Suppressor macrophage treated with lipopolysaccharide for 1 hour (primary cell): ENCODE measurements at regions not wholly inside any gene's neighbourhood (a gene's known extent, or its start where the extent isn't known, plus 50 kb on each side); places are given as distances from the start of the nearest gene placed in this dataset.
"Not testable (repeated sequence)": the region's sequence is repeated elsewhere in the genome, so short reads cannot be mapped to it uniquely, and the experiment has no call there.

Experiments used
- DNase-seq, 3 donors: peaks; one replicate each; pipeline ENCODE4 v3.0.0-alpha.2; 2020 to 2022

DNA sequence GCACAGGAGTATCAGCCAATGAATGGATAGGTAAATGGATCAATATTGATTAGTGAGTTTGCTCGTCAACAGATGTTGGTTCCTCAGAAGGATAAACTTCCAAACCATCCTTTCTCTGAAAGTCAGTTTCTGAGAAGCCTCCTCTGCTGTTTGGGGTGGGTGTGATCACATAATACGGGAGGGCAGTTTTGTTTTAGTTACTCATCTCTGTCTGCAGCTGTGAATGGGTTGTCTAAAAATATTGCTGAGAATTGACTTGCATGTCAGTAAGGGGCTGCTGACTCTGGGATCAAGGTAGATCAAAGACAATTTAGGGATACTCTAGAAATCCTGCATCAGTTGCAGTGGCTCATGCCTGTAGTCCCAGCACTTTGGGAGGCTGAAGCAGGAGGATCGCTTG, 390.8 kb upstream of the AMELY start:
- no peak for DNase-seq

- DNase-seq = no peak
These were observed 388.4 kb upstream of the AMELY start for GRCh38 chrY:7299960-7300359.

GRCh38 chrY:7292113-7292512, 380.6 kb upstream of the AMELY start:
- no peak for DNase-seq

DNA sequence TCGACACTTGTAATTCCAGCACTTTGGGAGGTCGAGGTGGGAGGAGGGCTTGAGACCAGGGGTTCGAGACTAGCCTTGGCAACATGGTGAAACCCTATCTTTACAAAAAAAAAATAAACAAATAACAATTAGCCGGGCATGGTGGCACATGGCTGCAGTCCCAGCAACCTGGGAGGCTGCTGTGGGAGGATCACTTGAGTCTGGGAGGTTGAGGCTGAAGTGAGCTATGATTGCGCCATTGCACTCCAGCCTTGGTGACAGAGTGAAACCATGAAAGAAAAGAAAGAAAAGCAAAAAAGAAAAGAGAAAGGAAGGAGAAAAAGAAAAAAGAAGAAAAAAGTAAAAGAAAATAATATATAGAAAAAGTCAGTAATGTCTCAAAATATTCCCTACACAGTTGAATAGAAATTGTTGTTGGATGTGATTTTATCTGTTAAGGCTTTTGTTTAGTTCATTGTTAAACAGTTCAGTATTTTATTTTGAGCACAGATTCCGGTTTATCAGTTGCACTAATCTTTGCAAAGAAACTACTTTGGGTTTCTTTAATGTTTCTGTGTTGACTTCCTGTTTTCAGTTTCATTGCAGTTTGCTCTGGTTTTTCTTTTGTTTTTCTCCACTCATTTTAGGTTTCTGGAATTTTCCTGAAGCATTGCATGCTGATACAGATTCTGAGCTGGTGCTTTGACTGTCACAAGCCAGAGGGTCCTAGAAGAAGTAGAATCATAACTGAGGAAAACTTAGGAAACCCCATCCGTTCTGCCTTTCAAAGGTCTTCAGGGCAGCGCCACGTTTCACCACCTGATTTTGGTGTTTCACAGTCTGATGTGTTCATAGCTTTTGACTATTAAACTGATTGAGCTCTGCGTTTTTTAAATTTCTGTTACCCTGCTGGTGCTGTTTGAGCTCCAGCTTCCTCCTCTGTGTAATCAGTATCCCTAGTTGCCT, 378.6 kb upstream of the AMELY start:
- DNase-seq = peak in 1 of 3 donors; percentile 41

DNA sequence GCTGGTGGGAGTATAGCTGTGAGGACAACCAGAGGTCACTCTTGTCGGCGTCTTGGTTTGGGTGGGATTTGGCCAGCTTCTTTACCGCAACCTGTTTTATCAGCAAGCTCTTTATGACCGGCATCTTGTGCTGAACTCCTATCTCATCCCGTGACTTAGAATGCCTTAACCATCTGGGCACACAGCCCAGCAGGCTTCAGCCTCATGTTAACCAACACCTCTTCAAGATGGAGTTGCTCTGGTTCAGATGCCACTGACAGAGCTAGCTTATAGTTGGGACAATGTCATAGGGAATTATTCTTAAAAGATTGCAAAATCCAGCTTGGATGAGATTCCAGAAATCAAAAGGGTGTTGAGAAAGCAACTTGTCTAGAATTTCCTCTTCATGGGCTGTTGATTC, 377.1 kb upstream of the AMELY start:
- DNase-seq = no peak

DNA sequence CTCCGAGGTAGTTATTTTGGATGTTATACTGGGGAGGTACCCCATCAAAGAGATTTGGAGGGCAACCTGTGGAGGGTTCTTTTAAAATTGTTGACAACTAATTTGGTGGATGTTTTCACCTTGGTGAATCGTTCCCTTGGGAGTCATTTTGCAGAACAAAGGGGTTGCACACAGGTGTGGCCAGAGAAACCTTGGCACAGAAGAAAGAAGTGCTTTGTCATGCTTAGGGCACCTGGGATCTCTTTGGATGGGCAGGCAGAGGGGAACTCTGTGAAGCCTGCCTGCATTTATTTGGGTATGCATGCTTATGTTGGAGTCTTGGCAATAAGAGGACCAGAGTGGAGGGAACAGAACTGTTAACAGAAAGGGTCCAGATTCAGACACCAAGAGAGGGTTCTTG, 376.4 kb upstream of the AMELY start:
- not testable (repeated sequence) for DNase-seq

DNA sequence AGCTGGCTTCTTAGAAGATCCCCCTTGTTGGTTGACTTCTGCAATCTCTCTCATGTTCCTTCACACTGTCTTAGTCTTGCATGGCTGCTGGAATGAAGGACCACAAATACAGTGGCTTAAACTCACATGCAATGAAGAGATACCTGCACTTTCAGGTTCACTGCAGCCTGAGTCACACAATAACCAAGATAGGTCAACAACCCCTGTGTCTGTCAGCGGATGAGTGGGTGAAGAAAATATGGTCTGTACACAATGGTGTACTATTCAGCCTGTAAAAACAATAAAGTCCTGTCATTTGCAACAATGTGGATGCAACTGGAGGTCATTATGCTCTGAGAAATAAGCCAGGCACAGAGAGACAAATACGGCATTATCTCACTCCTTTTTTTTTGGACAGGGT, 373.8 kb upstream of the AMELY start:
- DNase-seq = no peak

DNA sequence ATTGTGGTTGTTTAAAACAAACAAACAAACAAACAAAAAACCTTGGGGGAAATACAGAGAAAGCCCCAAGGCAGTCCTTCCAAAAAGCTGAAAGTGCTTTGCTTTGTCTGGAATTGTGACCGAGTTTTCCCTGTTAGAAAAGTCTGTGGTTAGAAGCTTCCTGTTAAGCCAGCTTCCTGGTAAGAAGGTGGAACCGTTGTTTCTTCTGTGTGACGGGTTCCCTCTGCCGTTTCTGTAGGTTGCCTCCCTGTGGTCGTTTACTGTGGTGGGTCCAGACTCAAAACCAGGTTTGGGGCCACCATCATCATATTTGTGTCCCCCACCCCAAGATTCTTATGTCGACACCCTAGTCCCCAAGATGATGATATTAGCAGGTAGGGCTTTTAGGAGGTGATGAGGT, 371.4 kb upstream of the AMELY start:
- DNase-seq = no peak

- DNase-seq = not testable (repeated sequence)
These were observed 368.7 kb upstream of the AMELY start for GRCh38 chrY:7280151-7280740.

GRCh38 chrY:7275751-7276150, 364.2 kb upstream of the AMELY start:
- no peak for DNase-seq

GRCh38 chrY:7275014-7275413, 363.5 kb upstream of the AMELY start:
- DNase-seq = no peak

- peak in 2 of 3 donors; percentile 30 to 37 for DNase-seq
These were observed 362.9 kb upstream of the AMELY start for GRCh38 chrY:7274369-7274913.

DNA sequence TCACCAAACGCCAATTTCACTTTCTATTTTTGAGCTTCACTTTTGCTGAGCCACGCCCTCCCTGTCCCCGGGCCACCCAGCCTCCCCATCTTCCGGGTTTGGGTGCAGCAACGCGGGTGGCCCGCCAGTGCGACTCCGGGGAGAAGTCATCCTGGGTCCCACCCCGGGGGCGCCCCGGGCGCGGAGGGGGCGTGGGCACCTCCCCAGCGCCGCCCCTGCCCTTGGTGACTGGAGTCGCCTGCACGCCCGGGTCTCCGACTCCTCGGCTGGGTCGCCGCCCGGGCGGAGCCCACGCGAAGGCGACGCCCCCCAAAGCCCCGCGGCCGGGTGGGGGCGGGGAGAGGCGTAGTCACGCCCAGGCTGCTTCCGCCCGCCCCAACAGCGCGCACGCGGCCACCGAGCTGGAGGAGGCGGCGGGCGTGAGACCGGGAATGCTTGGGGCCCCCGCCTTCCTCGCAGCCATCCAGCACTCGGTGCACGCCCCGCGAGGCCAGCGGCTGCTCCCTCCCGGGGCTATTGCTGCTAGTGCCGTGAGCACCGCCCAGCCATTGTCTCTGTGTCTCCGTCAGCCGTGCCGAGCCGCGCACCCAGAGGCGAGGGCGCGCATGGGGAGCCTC, 362.1 kb upstream of the AMELY start:
- peak; percentile 77 to 89 (median 80) for DNase-seq

GRCh38 chrY:7272556-7273195, 361.1 kb upstream of the AMELY start:
- DNase-seq = peak; percentile 50 to 64 (median 54)

DNA sequence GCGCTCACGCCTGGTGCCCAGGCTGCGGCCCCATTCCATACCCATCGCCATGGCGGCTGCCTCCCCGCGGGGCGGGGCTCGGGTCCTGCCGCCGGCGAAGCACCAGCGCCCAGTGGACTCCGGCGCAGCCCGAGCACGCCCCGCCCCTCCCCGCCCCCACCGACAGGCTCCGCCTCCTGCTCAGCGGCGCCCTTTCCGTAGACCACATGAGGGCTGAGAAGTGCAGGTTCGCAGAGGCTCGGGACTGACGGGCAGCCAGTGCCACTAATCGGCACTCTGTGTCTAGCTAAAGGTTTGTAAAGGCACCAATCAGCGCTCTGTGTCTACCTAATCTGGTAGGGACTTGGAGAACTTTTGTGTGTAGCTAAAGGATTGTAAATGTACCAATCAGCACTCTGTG, 352.2 kb upstream of the AMELY start:
- no peak for DNase-seq

DNA sequence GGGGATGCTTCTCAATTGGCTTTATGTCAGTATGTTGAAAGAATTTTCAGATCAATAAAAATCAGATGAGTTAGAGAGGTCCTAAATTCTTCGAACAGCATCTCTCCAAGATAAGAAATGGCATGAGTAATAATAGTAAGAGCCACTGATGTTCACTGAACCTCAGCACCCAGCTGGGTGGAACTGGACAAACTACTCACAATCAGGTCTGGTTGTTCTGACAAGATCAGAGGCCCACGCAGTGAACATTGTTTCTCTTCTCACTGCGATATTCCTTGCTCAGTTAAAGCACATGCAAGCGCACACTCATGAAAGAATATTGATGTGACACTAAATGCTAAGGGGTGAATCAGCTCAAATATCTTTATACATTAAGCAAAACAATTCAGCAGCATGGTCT, 351.0 kb upstream of the AMELY start:
- no peak for DNase-seq

- DNase-seq = no peak
These were observed 349.7 kb upstream of the AMELY start for GRCh38 chrY:7261254-7261653.

DNA sequence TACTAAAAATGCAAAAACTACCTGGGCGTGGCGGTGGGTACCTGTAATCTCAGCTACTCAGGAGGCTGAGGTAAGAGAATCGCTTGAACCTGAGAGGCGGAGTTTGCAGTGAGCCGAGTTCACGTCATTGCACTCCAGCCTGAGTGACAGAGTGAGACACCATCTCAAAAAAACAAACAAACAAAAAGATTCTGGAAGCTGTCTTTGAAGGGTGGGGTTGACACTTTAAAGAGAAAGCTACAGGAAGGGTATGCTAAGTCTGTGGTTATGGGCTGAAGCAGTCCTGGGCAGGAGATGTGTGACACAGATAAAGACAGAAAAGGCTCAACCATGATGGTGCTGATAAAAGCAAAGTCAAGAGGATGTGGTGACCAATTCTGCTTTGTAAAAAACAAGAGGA, 328.5 kb upstream of the AMELY start:
- DNase-seq = no peak

GRCh38 chrY:7211971-7212370, 300.4 kb upstream of the AMELY start:
- DNase-seq = no peak

GRCh38 chrY:7204456-7204855, 292.9 kb upstream of the AMELY start:
- no peak for DNase-seq

DNA sequence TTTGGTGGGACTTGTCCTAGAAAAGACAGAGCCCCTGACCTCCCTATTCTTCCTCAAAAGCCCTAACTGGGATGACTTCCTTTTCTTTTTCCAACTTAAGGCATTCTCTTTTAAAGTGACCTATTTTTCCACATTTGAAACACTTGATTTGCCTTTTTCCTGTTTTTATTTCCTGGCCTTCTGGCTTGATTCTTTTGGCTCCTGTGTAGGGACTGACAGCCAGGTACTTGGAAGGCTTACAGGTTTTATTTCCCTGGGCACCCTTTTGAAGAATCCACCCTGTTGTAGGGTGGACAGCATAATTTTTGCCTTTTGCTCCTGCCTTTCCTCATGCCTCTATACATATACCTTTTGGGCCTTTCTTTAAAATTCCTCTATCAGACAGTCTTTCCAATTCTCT, 271.0 kb upstream of the AMELY start:
- DNase-seq = no peak

- DNase-seq = no peak
These were observed 266.1 kb upstream of the AMELY start for GRCh38 chrY:7177631-7178030.

GRCh38 chrY:7169475-7169874, 257.9 kb upstream of the AMELY start:
- no peak for DNase-seq
